ENCODE measurements at regions not wholly inside any gene's neighbourhood (a gene's known extent, or its start where the extent isn't known, plus 50 kb on each side); places are given as distances from the start of the nearest gene placed in this dataset.

- Histone ChIP-seq H3K27me3 (ENCODE audit: control insufficient read depth in 2 of 2, insufficient read depth in 2 of 2, low read length in 2 of 2) (no peaks in the 10 kb centered on the region), H4K20me1 (replicated peaks; ENCODE audit: control insufficient read depth, insufficient read depth, low read length) (no peaks in the 10 kb centered on the region), H3K4me3 (no peak overlapping the region), H3K9me1 (ENCODE audit: control insufficient read depth, insufficient read depth, low read length) (no peaks in the 10 kb centered on the region), H3K27ac (ENCODE audit: extremely low read depth, low read depth, low read length) (no peak overlapping the region), H2AFZ (ENCODE audit: low read depth, low read length) (no peak overlapping the region), H3K9ac (ENCODE audit: insufficient read depth in 1 of 2, low read depth in 2 of 2, low read length in 2 of 2) (no peak overlapping the region), H3K36me3 (ENCODE audit: control insufficient read depth, insufficient read depth, low read length) (no peaks in the 10 kb centered on the region), H3K79me2 (ENCODE audit: control insufficient read depth, insufficient read depth, low read length) (no peaks in the 10 kb centered on the region), H3K9me3 (replicated peaks; ENCODE audit: control insufficient read depth, insufficient read depth, low read depth, low read length) (no peaks in the 10 kb centered on the region), H3K4me2 (ENCODE audit: insufficient read depth, low read length) (no peak overlapping the region), H3K4me1 (replicated peaks in 1 of 2; ENCODE audit: control insufficient read depth in 2 of 2, insufficient read depth in 2 of 2, low read length in 2 of 2) (no peaks in the 10 kb centered on the region)
- ChIA-PET CTCF (ENCODE audit: low intra/inter-chr PET ratio) (no interaction called here), POLR2A (no interaction called here)
- DNase-seq (ENCODE audit: extremely low read depth in 1 of 4, low spot score in 3 of 4) (no peak), ATAC-seq (no peak), FAIRE-seq (no peak)
- in situ Hi-C loops (cut with MboI) = loop anchor here (25.0 kb wide), 1 partner anchor 242 kb away; no protein-coding TSS in a partner anchor
- intact Hi-C loops (cut with micrococcal nuclease) = no loop called here
- TF ChIP-seq HIVEP1 (CRISPR knock-in tag; IDR thresholded peaks at IDR 0.05) = no peak
- no peak for TF ChIP-seq ZBTB2 (IDR thresholded peaks at IDR 0.05)
- no peak for TF ChIP-seq PHB (CRISPR knock-in tag; IDR thresholded peaks at IDR 0.05)
- no peak for TF ChIP-seq ERF (CRISPR knock-in tag; IDR thresholded peaks at IDR 0.05)
- TF ChIP-seq HMGN3 (IDR thresholded peaks at IDR 0.05; ENCODE audit: borderline replicate concordance, extremely low read depth, insufficient read length, low read depth, low read length) = no peak
- 13% methylated on average over 1 of the region's 1 CpG for WGBS (ENCODE audit: insufficient coverage, low coverage, missing lambda C conversion rate)
- no TSS peak for BruUV-seq (replicated peaks)
These were observed 512.4 kb upstream of the ATXN8OS start for GRCh38 chr13:69595181-69595580.

GRCh38 chr13:69591437-69591836, 516.2 kb upstream of the ATXN8OS start:
- Histone ChIP-seq H3K9ac (ENCODE audit: insufficient read depth in 1 of 2, low read depth in 2 of 2, low read length in 2 of 2) (no peak overlapping the region), H3K27me3 (ENCODE audit: control insufficient read depth in 2 of 2, insufficient read depth in 2 of 2, low read length in 2 of 2) (no peaks in the 10 kb centered on the region), H4K20me1 (replicated peaks; ENCODE audit: control insufficient read depth, insufficient read depth, low read length) (no peaks in the 10 kb centered on the region), H3K9me3 (replicated peaks; ENCODE audit: control insufficient read depth, insufficient read depth, low read depth, low read length) (no peaks in the 10 kb centered on the region), H2AFZ (ENCODE audit: low read depth, low read length) (no peak overlapping the region), H3K27ac (ENCODE audit: extremely low read depth, low read depth, low read length) (no peak overlapping the region), H3K79me2 (ENCODE audit: control insufficient read depth, insufficient read depth, low read length) (no peaks in the 10 kb centered on the region), H3K4me3 (no peak overlapping the region), H3K36me3 (ENCODE audit: control insufficient read depth, insufficient read depth, low read length) (no peaks in the 10 kb centered on the region), H3K4me2 (ENCODE audit: insufficient read depth, low read length) (no peak overlapping the region), H3K4me1 (replicated peaks in 1 of 2; ENCODE audit: control insufficient read depth in 2 of 2, insufficient read depth in 2 of 2, low read length in 2 of 2) (no peaks in the 10 kb centered on the region), H3K9me1 (ENCODE audit: control insufficient read depth, insufficient read depth, low read length) (no peaks in the 10 kb centered on the region)
- DNase-seq (ENCODE audit: extremely low read depth in 1 of 4, low spot score in 3 of 4) = no peak
- BruUV-seq (replicated peaks) = no TSS peak
- WGBS (ENCODE audit: insufficient coverage, low coverage, missing lambda C conversion rate) = 0% methylated on average over 2 of the region's 2 CpGs
- in situ Hi-C loops (cut with MboI) = loop anchor here (25.0 kb wide), 1 partner anchor 246 kb away; no protein-coding TSS in a partner anchor
- ChIA-PET CTCF (ENCODE audit: low intra/inter-chr PET ratio) (no interaction called here), POLR2A (no interaction called here)
- no peak for FAIRE-seq
- TF ChIP-seq RBM15 (IDR thresholded peaks at IDR 0.05; ENCODE audit: insufficient read depth, low read length) = no peak
- no peak for TF ChIP-seq ZNF551 (CRISPR knock-in tag; IDR thresholded peaks at IDR 0.05)
- ATAC-seq = no peak
- intact Hi-C loops (cut with micrococcal nuclease) = no loop called here

All from K562 (cell line).